Loucy (cell line): ENCODE measurements at regions not wholly inside any gene's neighbourhood (a gene's known extent, or its start where the extent isn't known, plus 50 kb on each side); places are given as distances from the start of the nearest gene placed in this dataset.

Source experiments
- H2AFZ ChIP-seq: fragments of 200-600 bp; sonication (generic); 2 replicates; pipeline ENCODE4 v1.6.0; 2016; ENCODE audit warnings: antibody characterized with exemption, mild to moderate bottlenecking, low read length, moderate library complexity
- H3F3A ChIP-seq: fragments of 200-600 bp; 2 replicates; pipeline ENCODE4 v1.6.0; 2016; ENCODE audit warnings: antibody characterized with exemption, low read depth, mild to moderate bottlenecking
- H3K27me3 ChIP-seq: fragments of 200-600 bp; sonication (generic); 2 replicates; pipeline ENCODE4 v1.6.1; 2014; ENCODE audit warnings: low read length, mild to moderate bottlenecking; ENCODE audit not compliant: insufficient read depth, poor library complexity, severe bottlenecking
- H3K36me3 ChIP-seq: fragments of 200-600 bp; sonication (generic); 2 replicates; pipeline ENCODE4 v1.6.1; 2016; ENCODE audit warnings: low read length; ENCODE audit not compliant: insufficient read depth
- H3K4me1 ChIP-seq: fragments of 200-600 bp; sonication (generic); 2 replicates; pipeline ENCODE4 v1.5.1; 2014; ENCODE audit warnings: low read length, mild to moderate bottlenecking; ENCODE audit not compliant: insufficient read depth, poor library complexity, severe bottlenecking
- H3K4me2 ChIP-seq: fragments of 200-600 bp; sonication (generic); 2 replicates; pipeline ENCODE4 v1.6.0; 2014; ENCODE audit warnings: antibody characterized with exemption, low read length, low read depth, mild to moderate bottlenecking; ENCODE audit not compliant: poor library complexity, severe bottlenecking
- H3K4me3 ChIP-seq: fragments of 200-600 bp; sonication (generic); 2 replicates; pipeline ENCODE4 v1.5.1; 2014; ENCODE audit warnings: low read length, mild to moderate bottlenecking, mixed read lengths; ENCODE audit not compliant: poor library complexity, severe bottlenecking
- H3K79me2 ChIP-seq: fragments of 200-600 bp; sonication (generic); 2 replicates; pipeline ENCODE4 v1.6.1; 2014; ENCODE audit warnings: low read length; ENCODE audit not compliant: insufficient read depth
- H3K9ac ChIP-seq: fragments of 200-600 bp; sonication (generic); 2 replicates; pipeline ENCODE4 v1.6.0; 2014; ENCODE audit warnings: mild to moderate bottlenecking, low read depth, low read length, moderate library complexity; ENCODE audit not compliant: poor library complexity, severe bottlenecking
- H3K9me2 ChIP-seq: fragments of 200-600 bp; sonication (generic); replicated peaks from 2 replicates; pipeline ENCODE4 v1.6.1; 2016; ENCODE audit warnings: low read depth, low read length, mixed read lengths
- H3K9me3 ChIP-seq: fragments of 200-600 bp; sonication (generic); 2 replicates; pipeline ENCODE4 v1.6.1; 2014; ENCODE audit warnings: mild to moderate bottlenecking, antibody characterized with exemption, low read length, low read depth; ENCODE audit not compliant: insufficient read depth
- H4K20me1 ChIP-seq: fragments of 200-600 bp; sonication (generic); 2 replicates; pipeline ENCODE4 v1.6.0; 2014; ENCODE audit warnings: antibody characterized with exemption, low read length, mild to moderate bottlenecking; ENCODE audit not compliant: insufficient read depth, poor library complexity, severe bottlenecking
- EZH2phosphoT487 ChIP-seq: fragments of 200-600 bp; IDR thresholded peaks from 2 replicates; pipeline ENCODE4 v1.6.1; 2018; ENCODE audit warnings: antibody characterized with exemption, mild to moderate bottlenecking, moderate library complexity, borderline replicate concordance
- TF ChIP-seq, protein P1 (sequence below): fragments of 200-600 bp; sonication (generic); conservative IDR thresholded peaks from 2 replicates; pipeline ENCODE4 v1.5.1; 2014; ENCODE audit warnings: mild to moderate bottlenecking, antibody characterized with exemption, low read length

DNA sequence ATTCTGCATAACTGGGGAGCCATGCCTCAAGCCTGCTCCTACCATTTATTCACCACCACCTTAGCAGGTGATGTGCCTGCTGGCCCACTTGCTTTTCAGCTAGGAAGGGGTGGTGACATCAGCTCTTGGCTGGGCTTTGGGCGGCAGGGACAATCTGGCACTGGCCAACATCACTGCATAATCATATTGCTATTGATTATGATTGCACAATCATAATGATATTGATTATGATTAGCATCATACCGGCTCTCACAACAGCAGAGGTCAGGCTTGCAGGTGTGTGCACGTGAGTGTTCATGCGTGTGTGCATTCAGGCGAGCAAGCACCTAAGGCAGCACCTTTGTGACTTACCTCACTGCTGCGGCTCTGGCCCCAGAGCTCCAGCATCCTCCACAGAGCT is 273.8 kb downstream of the AJAP1 start:
- no peaks in the 10 kb centered on the region for H3K27me3 ChIP-seq

DNA sequence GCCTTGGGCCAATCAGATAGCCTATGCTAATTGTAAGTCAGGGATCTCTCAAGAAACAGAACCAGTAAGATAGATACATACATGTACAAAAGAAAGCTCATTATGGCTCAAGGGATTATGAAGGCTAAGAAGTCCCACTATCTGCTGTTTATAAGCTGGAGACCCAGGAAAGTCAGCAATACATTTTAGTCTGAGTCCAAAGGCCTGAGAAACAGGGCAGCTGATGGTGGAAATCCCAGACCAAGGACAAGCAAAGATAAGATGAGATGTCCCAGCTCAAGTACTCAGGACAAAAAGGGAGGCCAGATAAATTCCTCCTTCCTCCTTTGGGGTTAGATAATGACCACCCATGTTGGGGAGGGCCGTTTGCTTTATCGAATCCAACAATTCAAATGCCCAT is 269.9 kb downstream of the AJAP1 start:
- Histone ChIP-seq H3K4me1 (no peaks in the 10 kb centered on the region), H3K27me3 (no peaks in the 10 kb centered on the region), H3F3A (no peaks in the 10 kb centered on the region), H3K9ac (no peak overlapping the region), H3K4me2 (no peak overlapping the region), H4K20me1 (no peaks in the 10 kb centered on the region), H3K4me3 (no peak overlapping the region), H3K36me3 (no peaks in the 10 kb centered on the region), H3K9me3 (peaks cover 7% of the 10 kb centered on the region; the same call in 1 of the 2 replicates), H3K9me2 (no peaks in the 10 kb centered on the region), H3K79me2 (no peaks in the 10 kb centered on the region), H2AFZ (no peak overlapping the region)
- TF ChIP-seq, protein P1, sequence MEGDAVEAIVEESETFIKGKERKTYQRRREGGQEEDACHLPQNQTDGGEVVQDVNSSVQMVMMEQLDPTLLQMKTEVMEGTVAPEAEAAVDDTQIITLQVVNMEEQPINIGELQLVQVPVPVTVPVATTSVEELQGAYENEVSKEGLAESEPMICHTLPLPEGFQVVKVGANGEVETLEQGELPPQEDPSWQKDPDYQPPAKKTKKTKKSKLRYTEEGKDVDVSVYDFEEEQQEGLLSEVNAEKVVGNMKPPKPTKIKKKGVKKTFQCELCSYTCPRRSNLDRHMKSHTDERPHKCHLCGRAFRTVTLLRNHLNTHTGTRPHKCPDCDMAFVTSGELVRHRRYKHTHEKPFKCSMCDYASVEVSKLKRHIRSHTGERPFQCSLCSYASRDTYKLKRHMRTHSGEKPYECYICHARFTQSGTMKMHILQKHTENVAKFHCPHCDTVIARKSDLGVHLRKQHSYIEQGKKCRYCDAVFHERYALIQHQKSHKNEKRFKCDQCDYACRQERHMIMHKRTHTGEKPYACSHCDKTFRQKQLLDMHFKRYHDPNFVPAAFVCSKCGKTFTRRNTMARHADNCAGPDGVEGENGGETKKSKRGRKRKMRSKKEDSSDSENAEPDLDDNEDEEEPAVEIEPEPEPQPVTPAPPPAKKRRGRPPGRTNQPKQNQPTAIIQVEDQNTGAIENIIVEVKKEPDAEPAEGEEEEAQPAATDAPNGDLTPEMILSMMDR, result no peak
- no peak for TF ChIP-seq EZH2phosphoT487

More for the DNA sequence above, 273.8 kb downstream of the AJAP1 start:
- no peak overlapping the region for H3K4me3 ChIP-seq
- no peaks in the 10 kb centered on the region for H3K36me3 ChIP-seq
- H3K9ac ChIP-seq, result no peak overlapping the region
- H2AFZ ChIP-seq, result no peak overlapping the region
- no peaks in the 10 kb centered on the region for H3K4me1 ChIP-seq
- H3K79me2 ChIP-seq, result no peaks in the 10 kb centered on the region
- no peaks in the 10 kb centered on the region for H4K20me1 ChIP-seq
- H3K9me3 ChIP-seq, result peaks cover 10% of the 10 kb centered on the region; the same call in 1 of the 2 replicates
- H3K9me2 ChIP-seq, result no peaks in the 10 kb centered on the region
- TF ChIP-seq EZH2phosphoT487, result no peak
- TF ChIP-seq, protein P1, result no peak
- no peaks in the 10 kb centered on the region for H3F3A ChIP-seq
- no peak overlapping the region for H3K4me2 ChIP-seq

DNA sequence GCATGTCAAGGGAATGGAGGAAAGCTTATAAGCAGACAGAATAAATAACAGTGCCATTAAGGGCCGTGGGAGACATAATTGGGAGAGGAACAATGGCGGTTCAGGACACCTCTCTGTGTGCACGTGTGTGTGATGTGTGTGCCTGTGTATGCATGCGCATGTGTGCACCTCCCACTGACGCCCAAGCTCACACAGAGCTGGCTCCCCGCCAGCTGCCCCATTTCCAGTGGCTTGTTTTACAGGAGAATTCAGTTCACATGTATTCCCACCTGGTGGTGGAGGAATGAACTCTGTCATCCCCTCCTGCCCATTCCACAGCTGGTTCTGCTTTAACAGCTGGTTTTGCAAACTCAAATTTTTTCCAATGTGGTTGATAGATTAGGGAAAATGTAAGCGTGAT is 262.2 kb downstream of the AJAP1 start:
- H3K36me3 ChIP-seq, result no peaks in the 10 kb centered on the region
- no peak overlapping the region for H3K4me2 ChIP-seq
- H3K9me2 ChIP-seq, result no peaks in the 10 kb centered on the region
- H3K79me2 ChIP-seq, result no peaks in the 10 kb centered on the region
- TF ChIP-seq EZH2phosphoT487, result no peak
- TF ChIP-seq, protein P1, result no peak
- no peaks in the 10 kb centered on the region for H4K20me1 ChIP-seq
- H3K9ac ChIP-seq, result no peak overlapping the region
- no peak overlapping the region for H2AFZ ChIP-seq
- no peaks in the 10 kb centered on the region for H3F3A ChIP-seq
- H3K4me1 ChIP-seq, result no peaks in the 10 kb centered on the region
- H3K27me3 ChIP-seq, result no peaks in the 10 kb centered on the region
- H3K9me3 ChIP-seq, result no peaks in the 10 kb centered on the region; the same call in 1 of the 2 replicates
- no peak overlapping the region for H3K4me3 ChIP-seq
